Gastrocnemius medialis (tissue), 4 donors: ENCODE measurements at regions not wholly inside any gene's neighbourhood (a gene's known extent, or its start where the extent isn't known, plus 50 kb on each side); places are given as distances from the start of the nearest gene placed in this dataset.
"Not testable (repeated sequence)": the region's sequence is repeated elsewhere in the genome, so short reads cannot be mapped to it uniquely, and the experiment has no call there.

ENCODE experiments used
- ATAC-seq, 2 donors: fragments of 150-250 bp; one replicate each; pipeline ENCODE4 v1.9.1; 2016
- DNase-seq, 2 donors: peaks; one replicate each; pipeline ENCODE4 v3.0.0-alpha.2; 2019
- H3K27ac ChIP-seq, 4 donors: fragments of 200-600 bp; sonication (generic); 1 replicate in 1 of 4; 2 replicates in 3 of 4; pipeline ENCODE4 v1.5.1; 2016 to 2018; ENCODE audit warnings: mild to moderate bottlenecking in 2 of 4, moderate library complexity in 1 of 4
- H3K27me3 ChIP-seq, 3 donors: fragments of 200-600 bp; sonication (generic) in 2 of 3; 1 replicate in 1 of 3; 2 replicates in 2 of 3; pipeline versions ENCODE4 v1.5.1 to v1.6.0; 2016 to 2019; ENCODE audit warnings: mild to moderate bottlenecking in 1 of 3, moderate library complexity in 1 of 3
- H3K36me3 ChIP-seq, 2 donors: fragments of 200-600 bp; sonication (generic) in 1 of 2; one replicate each; pipeline ENCODE4 v1.5.1; 2017 to 2018
- H3K4me1 ChIP-seq, 2 donors: fragments of 200-600 bp; sonication (generic) in 1 of 2; one replicate each; pipeline ENCODE4 v1.5.1; 2016 to 2017; ENCODE audit warnings: mild to moderate bottlenecking in 2 of 2
- H3K4me3 ChIP-seq, 4 donors: fragments of 200-600 bp; sonication (generic) in 3 of 4; 1 replicate in 1 of 4; 2 replicates in 3 of 4; pipeline ENCODE4 v1.5.1; 2016 to 2019; ENCODE audit warnings: mild to moderate bottlenecking in 2 of 4
- H3K9me3 ChIP-seq, 3 donors: fragments of 200-600 bp; sonication (generic) in 2 of 3; 1 replicate in 1 of 3; 2 replicates in 2 of 3; pipeline ENCODE4 v1.5.1; 2016 to 2019
- CTCF ChIP-seq, 5 experiments: fragments of 450-650 bp in 3 of 5; fragments of 200-600 bp in 2 of 5; sonication (generic) in 2 of 5; IDR thresholded peaks in 4 of 5; conservative IDR thresholded peaks in 1 of 5; 1 replicate in 4 of 5; 2 replicates in 1 of 5; pipeline ENCODE4 v1.5.1; 2016 to 2019; ENCODE audit warnings: antibody characterized with exemption in 5 of 5, mild to moderate bottlenecking in 3 of 5, moderate library complexity in 3 of 5
- POLR2A ChIP-seq, 2 donors: fragments of 450-650 bp; IDR thresholded peaks; one replicate each; pipeline ENCODE4 v1.6.1; 2017; ENCODE audit warnings: antibody characterized with exemption in 2 of 2, mild to moderate bottlenecking in 2 of 2, moderate library complexity in 2 of 2
- in situ Hi-C, 4 donors: fragments of 200-750 bp; cut with MboI; loops; one replicate each; pipeline versions ENCODE4 v1.15.0 to v1.8.0; 2017; ENCODE audit warnings: low sequenced_read_pairs in 4 of 4
- intact Hi-C: fragments of 100-400 bp; cut with DNase I; formaldehyde crosslinking; loops from one replicate; pipeline ENCODE4 v1.15.1; 2023; ENCODE audit warnings: low total_unique reads

- Histone ChIP-seq H3K9me3 (no peaks in the 10 kb centered on the region), H3K27me3 (no peaks in the 10 kb centered on the region), H3K36me3 (no peaks in the 10 kb centered on the region), H3K4me1 (peaks cover 30 to 31% of the 10 kb centered on the region in 2 donors), H3K27ac (no peak overlapping the region), H3K4me3 (no peak overlapping the region)
- intact Hi-C loops = no loop called here
- DNase-seq = no peak
- ATAC-seq = no peak
- in situ Hi-C loops = no loop called here
- no peak for TF ChIP-seq POLR2A (IDR thresholded peaks at IDR 0.05)
- TF ChIP-seq CTCF (IDR thresholded peaks at IDR 0.05 in 4 of 5, conservative IDR thresholded peaks at IDR 0.05 in 1 of 5) = no peak
Observed at GRCh38 chr6:56720882-56721281, 78.2 kb upstream of the DST start.

- H3K4me3 ChIP-seq, H3K27me3 ChIP-seq, H3K27ac ChIP-seq, intact Hi-C loops, ATAC-seq, H3K36me3 ChIP-seq, H3K9me3 ChIP-seq, in situ Hi-C loops, DNase-seq: not testable (repeated sequence)
- H3K4me1 ChIP-seq = peaks cover 30 to 31% of the 10 kb centered on the region in 2 donors
Observed at GRCh38 chr6:56720202-56720601, 77.5 kb upstream of the DST start.

- H3K27me3 ChIP-seq, ATAC-seq, H3K9me3 ChIP-seq, DNase-seq, H3K4me3 ChIP-seq, H3K36me3 ChIP-seq, intact Hi-C loops: not testable (repeated sequence)
- peaks cover 29 to 33% of the 10 kb centered on the region in 2 donors for H3K4me1 ChIP-seq
- in situ Hi-C loops = loop anchor here in 1 of 4 donors (10.0 kb wide), 1 partner anchor 45 kb away; no protein-coding TSS in a partner anchor
- H3K27ac ChIP-seq = peak overlapping the region in 1 of 4 donors; percentile 14
Observed at GRCh38 chr6:56719315-56720058, 76.8 kb upstream of the DST start.

GRCh38 chr6:56718236-56718635 is 75.5 kb upstream of the DST start:
- Histone ChIP-seq H3K27me3 (no peaks in the 10 kb centered on the region), H3K36me3 (no peaks in the 10 kb centered on the region), H3K27ac (no peak overlapping the region), H3K4me1 (peaks cover 29 to 45% of the 10 kb centered on the region in 2 donors), H3K9me3 (no peaks in the 10 kb centered on the region), H3K4me3 (no peak overlapping the region)
- TF ChIP-seq POLR2A (IDR thresholded peaks at IDR 0.05) (no peak), CTCF (IDR thresholded peaks at IDR 0.05 in 4 of 5, conservative IDR thresholded peaks at IDR 0.05 in 1 of 5) (no peak)
- ATAC-seq (no peak), DNase-seq (no peak)
- in situ Hi-C loops = loop anchor here in 1 of 4 donors (10.0 kb wide), 1 partner anchor 47 kb away; no protein-coding TSS in a partner anchor
- intact Hi-C loops = no loop called here

- H3K27me3 ChIP-seq = no peaks in the 10 kb centered on the region
- no peak overlapping the region for H3K4me3 ChIP-seq
- H3K4me1 ChIP-seq = peaks cover 37 to 50% of the 10 kb centered on the region in 2 donors
- intact Hi-C loops = no loop called here
- TF ChIP-seq CTCF (IDR thresholded peaks at IDR 0.05 in 4 of 5, conservative IDR thresholded peaks at IDR 0.05 in 1 of 5) (no peak), POLR2A (IDR thresholded peaks at IDR 0.05) (no peak)
- DNase-seq (no peak), ATAC-seq (no peak)
- H3K27ac ChIP-seq = peak overlapping the region in 2 of 4 donors; percentile 21 to 64
- in situ Hi-C loops = loop anchor here in 1 of 4 donors (10.0 kb wide), 1 partner anchor 49 kb away; no protein-coding TSS in a partner anchor
- no peaks in the 10 kb centered on the region for H3K9me3 ChIP-seq
- no peaks in the 10 kb centered on the region for H3K36me3 ChIP-seq
Observed at GRCh38 chr6:56716229-56716628, 73.5 kb upstream of the DST start.
